ENCODE measurements at regions not wholly inside any gene's neighbourhood (a gene's known extent, or its start where the extent isn't known, plus 50 kb on each side); places are given as distances from the start of the nearest gene placed in this dataset.

- no peak overlapping the region for H3K27ac ChIP-seq
- no peak for TF ChIP-seq ZFX (IDR thresholded peaks at IDR 0.05)
- TF ChIP-seq, protein P1, sequence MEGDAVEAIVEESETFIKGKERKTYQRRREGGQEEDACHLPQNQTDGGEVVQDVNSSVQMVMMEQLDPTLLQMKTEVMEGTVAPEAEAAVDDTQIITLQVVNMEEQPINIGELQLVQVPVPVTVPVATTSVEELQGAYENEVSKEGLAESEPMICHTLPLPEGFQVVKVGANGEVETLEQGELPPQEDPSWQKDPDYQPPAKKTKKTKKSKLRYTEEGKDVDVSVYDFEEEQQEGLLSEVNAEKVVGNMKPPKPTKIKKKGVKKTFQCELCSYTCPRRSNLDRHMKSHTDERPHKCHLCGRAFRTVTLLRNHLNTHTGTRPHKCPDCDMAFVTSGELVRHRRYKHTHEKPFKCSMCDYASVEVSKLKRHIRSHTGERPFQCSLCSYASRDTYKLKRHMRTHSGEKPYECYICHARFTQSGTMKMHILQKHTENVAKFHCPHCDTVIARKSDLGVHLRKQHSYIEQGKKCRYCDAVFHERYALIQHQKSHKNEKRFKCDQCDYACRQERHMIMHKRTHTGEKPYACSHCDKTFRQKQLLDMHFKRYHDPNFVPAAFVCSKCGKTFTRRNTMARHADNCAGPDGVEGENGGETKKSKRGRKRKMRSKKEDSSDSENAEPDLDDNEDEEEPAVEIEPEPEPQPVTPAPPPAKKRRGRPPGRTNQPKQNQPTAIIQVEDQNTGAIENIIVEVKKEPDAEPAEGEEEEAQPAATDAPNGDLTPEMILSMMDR (conservative IDR thresholded peaks at IDR 0.05), result no peak
These were observed 343.5 kb upstream of the LUZP2 start for GRCh38 chr11:24153337-24153736.

GRCh38 chr11:24155792-24156191, 341.1 kb upstream of the LUZP2 start:
- H3K27ac ChIP-seq, result no peak overlapping the region
- TF ChIP-seq ZFX (IDR thresholded peaks at IDR 0.05), result no peak
- TF ChIP-seq, protein P1 (conservative IDR thresholded peaks at IDR 0.05), result no peak

GRCh38 chr11:24157316-24157715, 339.5 kb upstream of the LUZP2 start:
- TF ChIP-seq, protein P1 (conservative IDR thresholded peaks at IDR 0.05), result no peak
- no peak for TF ChIP-seq ZFX (IDR thresholded peaks at IDR 0.05)
- no peak overlapping the region for H3K27ac ChIP-seq

DNA sequence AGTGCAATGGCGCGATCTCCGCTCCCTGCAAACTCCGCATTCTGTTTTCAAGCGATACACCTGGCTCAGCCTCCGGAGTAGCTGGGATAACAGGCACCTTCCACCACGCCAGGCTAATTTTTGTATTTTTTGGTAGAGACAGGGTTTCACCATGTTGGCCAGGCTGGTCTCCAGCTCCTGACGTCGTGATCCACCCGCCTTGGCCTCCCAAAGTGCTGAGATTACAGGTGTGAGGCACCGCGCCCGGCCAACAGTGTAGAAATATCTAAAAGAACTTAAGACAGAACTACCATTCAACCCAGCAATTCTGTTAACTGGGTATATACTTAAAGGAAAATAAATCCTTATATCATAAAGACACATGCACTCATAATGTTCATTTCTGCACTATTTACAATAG, 335.3 kb upstream of the LUZP2 start:
- H3K27ac ChIP-seq, result no peak overlapping the region
- TF ChIP-seq ZFX (IDR thresholded peaks at IDR 0.05), result no peak
- TF ChIP-seq, protein P1 (conservative IDR thresholded peaks at IDR 0.05), result no peak

GRCh38 chr11:24163146-24163545, 333.7 kb upstream of the LUZP2 start:
- H3K27ac ChIP-seq, result no peak overlapping the region
- no peak for TF ChIP-seq ZFX (IDR thresholded peaks at IDR 0.05)
- TF ChIP-seq, protein P1 (conservative IDR thresholded peaks at IDR 0.05), result no peak

- TF ChIP-seq, protein P1 (conservative IDR thresholded peaks at IDR 0.05), result no peak
- TF ChIP-seq ZFX (IDR thresholded peaks at IDR 0.05), result no peak
- H3K27ac ChIP-seq, result no peak overlapping the region
These were observed 333.0 kb upstream of the LUZP2 start for GRCh38 chr11:24163841-24164240.

- TF ChIP-seq, protein P1 (conservative IDR thresholded peaks at IDR 0.05), result no peak
- no peak for TF ChIP-seq ZFX (IDR thresholded peaks at IDR 0.05)
- no peak overlapping the region for H3K27ac ChIP-seq
These were observed 325.0 kb upstream of the LUZP2 start for GRCh38 chr11:24171869-24172268.

Data from C4-2B (cell line).